Right lobe of liver (tissue), 6 donors: ENCODE measurements at regions not wholly inside any gene's neighbourhood (a gene's known extent, or its start where the extent isn't known, plus 50 kb on each side); places are given as distances from the start of the nearest gene placed in this dataset.
"Not testable (repeated sequence)": the region's sequence is repeated elsewhere in the genome, so short reads cannot be mapped to it uniquely, and the experiment has no call there.

Experiments
- ATAC-seq, 4 donors: fragments of 200-7000 bp; cut with Tn5 transposase; one replicate each; pipeline ENCODE4 v1.9.1; 2020; ENCODE audit warnings: mild to moderate bottlenecking in 4 of 4, moderate library complexity in 4 of 4
- DNase-seq, 3 donors: peaks; one replicate each; pipeline ENCODE4 v3.0.0-alpha.2; 2020
- H3K27ac ChIP-seq, 3 donors: fragments of 200-600 bp; one replicate each; pipeline ENCODE4 v1.8.0; 2022
- H3K27me3 ChIP-seq, 2 donors: fragments of 200-600 bp; one replicate each; pipeline ENCODE4 v1.8.0; 2022
- H3K36me3 ChIP-seq, 4 donors: fragments of 200-600 bp; sonication (generic) in 1 of 4; one replicate each; pipeline versions ENCODE4 v1.5.1 to v1.8.0; 2017 to 2022; ENCODE audit warnings: control low read depth in 1 of 4
- H3K4me1 ChIP-seq, 4 donors: fragments of 200-600 bp; sonication (generic) in 1 of 4; one replicate each; pipeline versions ENCODE4 v1.5.1 to v1.8.0; 2017 to 2022; ENCODE audit warnings: control low read depth in 1 of 4
- H3K4me3 ChIP-seq, 3 donors: fragments of 200-600 bp; one replicate each; pipeline ENCODE4 v1.8.0; 2022
- H3K9me3 ChIP-seq, 4 donors: fragments of 200-600 bp; sonication (generic) in 1 of 4; one replicate each; pipeline versions ENCODE4 v1.5.1 to v1.8.0; 2017 to 2022; ENCODE audit warnings: control low read depth in 1 of 4
- POLR2A ChIP-seq: fragments of 450-650 bp; IDR thresholded peaks from one replicate; pipeline ENCODE4 v1.6.1; 2017; ENCODE audit warnings: antibody characterized with exemption, mild to moderate bottlenecking
- WGBS: methylation state at CpG from one replicate; pipeline ENCODE4 v1.1.6; 2018; ENCODE audit warnings: low coverage, low lambda C conversion rate; ENCODE audit not compliant: insufficient coverage; ENCODE audit errors: missing lambda C conversion rate; 5-methylcytosine and 5-hydroxymethylcytosine counted together
- intact Hi-C, 2 donors: fragments of 100-400 bp; cut with DNase I; formaldehyde crosslinking; loops; one replicate each; pipeline versions ENCODE4 v1.11.2 to v1.14.1; 2022
- TF ChIP-seq, protein P1 (sequence below), 4 donors: fragments of 200-600 bp in 3 of 4; fragments of 450-650 bp in 1 of 4; IDR thresholded peaks; one replicate each; pipeline versions ENCODE4 v1.5.1 to v1.8.0; 2016 to 2022; ENCODE audit warnings: antibody characterized with exemption in 4 of 4, mild to moderate bottlenecking in 2 of 4
- donor health status: DM: no; HTN: yes; CAD: no.
- donor health status: DM: no; HTN: no; CAD: no.
- donor health status: DM: no; HTN: no; CAD: no.
- donor health status: DM: no; HTN: yes; CAD: no.
- donor health status: DM: no; HTN: yes; CAD: no.

DNA sequence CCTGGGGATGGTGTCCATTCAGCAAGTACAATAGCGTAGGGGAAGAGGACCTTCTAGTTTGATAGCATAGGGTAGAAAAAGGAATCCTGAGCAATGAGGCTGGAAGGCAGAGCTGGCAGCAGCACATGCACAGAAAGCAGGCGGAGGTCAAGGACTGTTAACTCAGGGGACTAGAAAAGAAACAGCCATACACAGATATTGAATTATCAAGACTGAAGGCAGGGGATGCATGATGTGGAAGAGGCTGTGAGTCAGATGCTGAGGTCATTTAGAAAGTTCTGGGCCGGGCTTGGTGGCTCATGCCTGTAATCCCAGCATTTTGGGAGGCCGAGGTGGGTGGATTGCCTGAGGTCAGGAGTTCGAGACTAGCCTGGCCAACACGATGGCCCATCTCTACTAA lies 65.6 kb downstream of the OPTC start:
- H3K4me1 ChIP-seq = no peaks in the 10 kb centered on the region
- no peak overlapping the region for H3K27ac ChIP-seq
- ATAC-seq = peak in 1 of 4 donors; percentile 23
- no peak for TF ChIP-seq POLR2A
- TF ChIP-seq, protein P1, sequence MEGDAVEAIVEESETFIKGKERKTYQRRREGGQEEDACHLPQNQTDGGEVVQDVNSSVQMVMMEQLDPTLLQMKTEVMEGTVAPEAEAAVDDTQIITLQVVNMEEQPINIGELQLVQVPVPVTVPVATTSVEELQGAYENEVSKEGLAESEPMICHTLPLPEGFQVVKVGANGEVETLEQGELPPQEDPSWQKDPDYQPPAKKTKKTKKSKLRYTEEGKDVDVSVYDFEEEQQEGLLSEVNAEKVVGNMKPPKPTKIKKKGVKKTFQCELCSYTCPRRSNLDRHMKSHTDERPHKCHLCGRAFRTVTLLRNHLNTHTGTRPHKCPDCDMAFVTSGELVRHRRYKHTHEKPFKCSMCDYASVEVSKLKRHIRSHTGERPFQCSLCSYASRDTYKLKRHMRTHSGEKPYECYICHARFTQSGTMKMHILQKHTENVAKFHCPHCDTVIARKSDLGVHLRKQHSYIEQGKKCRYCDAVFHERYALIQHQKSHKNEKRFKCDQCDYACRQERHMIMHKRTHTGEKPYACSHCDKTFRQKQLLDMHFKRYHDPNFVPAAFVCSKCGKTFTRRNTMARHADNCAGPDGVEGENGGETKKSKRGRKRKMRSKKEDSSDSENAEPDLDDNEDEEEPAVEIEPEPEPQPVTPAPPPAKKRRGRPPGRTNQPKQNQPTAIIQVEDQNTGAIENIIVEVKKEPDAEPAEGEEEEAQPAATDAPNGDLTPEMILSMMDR (IDR thresholded peaks at IDR 0.05) = no peak
- WGBS = 73% methylated on average over 4 of the region's 6 CpGs
- no peak for DNase-seq
- H3K36me3 ChIP-seq = no peaks in the 10 kb centered on the region
- no peaks in the 10 kb centered on the region for H3K9me3 ChIP-seq
- intact Hi-C loops = no loop called here
- no peak overlapping the region for H3K4me3 ChIP-seq
- no peaks in the 10 kb centered on the region for H3K27me3 ChIP-seq

GRCh38 chr1:203561761-203562160 lies 64.9 kb upstream of the ATP2B4 start:
- H3K4me3 ChIP-seq, H3K27ac ChIP-seq, H3K36me3 ChIP-seq, ATAC-seq, intact Hi-C loops, DNase-seq, H3K4me1 ChIP-seq, H3K9me3 ChIP-seq, H3K27me3 ChIP-seq: not testable (repeated sequence)
- 100% methylated on average over 1 of the region's 1 CpG for WGBS

DNA sequence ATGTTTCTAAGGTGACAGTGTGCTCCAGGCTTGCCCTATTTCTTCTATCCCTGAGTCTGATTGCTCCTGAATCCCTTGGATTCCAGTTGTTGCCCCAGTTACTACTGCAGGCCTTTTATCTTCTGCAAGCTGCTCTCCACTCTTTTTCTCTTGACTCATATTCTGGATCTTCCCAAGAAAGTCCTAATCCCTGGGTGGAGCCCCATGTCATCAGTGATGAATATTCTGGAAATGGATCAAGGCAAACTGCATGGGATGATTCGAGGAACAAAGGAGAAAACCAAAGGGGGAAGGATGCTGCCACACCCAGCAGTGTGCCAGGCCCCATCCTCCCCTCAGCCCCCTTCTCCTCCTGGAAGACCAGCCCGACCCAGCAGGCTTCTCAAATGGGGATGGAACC lies 63.3 kb upstream of the ATP2B4 start:
- Histone ChIP-seq H3K4me3 (no peak overlapping the region), H3K27me3 (no peaks in the 10 kb centered on the region), H3K4me1 (no peaks in the 10 kb centered on the region), H3K9me3 (no peaks in the 10 kb centered on the region), H3K36me3 (no peaks in the 10 kb centered on the region), H3K27ac (no peak overlapping the region)
- intact Hi-C loops = no loop called here
- 56% methylated on average over 2 of the region's 2 CpGs for WGBS
- TF ChIP-seq POLR2A = no peak
- TF ChIP-seq, protein P1 (IDR thresholded peaks at IDR 0.05) = no peak
- DNase-seq (no peak), ATAC-seq (no peak)

GRCh38 chr1:203564024-203564423 lies 62.6 kb upstream of the ATP2B4 start:
- intact Hi-C loops = no loop called here
- TF ChIP-seq, protein P1 (IDR thresholded peaks at IDR 0.05) = no peak
- no peak for TF ChIP-seq POLR2A
- Histone ChIP-seq H3K4me3 (no peak overlapping the region), H3K4me1 (no peaks in the 10 kb centered on the region), H3K27ac (no peak overlapping the region), H3K9me3 (no peaks in the 10 kb centered on the region), H3K36me3 (no peaks in the 10 kb centered on the region), H3K27me3 (no peaks in the 10 kb centered on the region)
- no peak for DNase-seq
- 82% methylated on average over 5 of the region's 5 CpGs for WGBS
- no peak for ATAC-seq

- ATAC-seq (no peak), DNase-seq (no peak)
- no peaks in the 10 kb centered on the region for H3K27me3 ChIP-seq
- no peaks in the 10 kb centered on the region for H3K9me3 ChIP-seq
- no peak overlapping the region for H3K27ac ChIP-seq
- no peak overlapping the region for H3K4me3 ChIP-seq
- H3K36me3 ChIP-seq = no peaks in the 10 kb centered on the region
- H3K4me1 ChIP-seq = no peaks in the 10 kb centered on the region
- TF ChIP-seq, protein P1 (IDR thresholded peaks at IDR 0.05) = no peak
- no peak for TF ChIP-seq POLR2A
- intact Hi-C loops = no loop called here
- WGBS = 91% methylated on average over 3 of the region's 3 CpGs
Measured at GRCh38 chr1:203565049-203565448, 61.6 kb upstream of the ATP2B4 start.
